Stimulated activated naive CD8-positive, alpha-beta T cell treated with anti-CD3 and anti-CD28 coated beads, Interleukin-15, Interleukin-2, amounts not matched to agents 100 U/mL and 50 U/mL, for 24 hours (primary cell): ENCODE measurements at regions not wholly inside any gene's neighbourhood (a gene's known extent, or its start where the extent isn't known, plus 50 kb on each side); places are given as distances from the start of the nearest gene placed in this dataset.

Experiments
- ATAC-seq: fragments of 150-1000 bp; cut with Tn5 transposase; one replicate; pipeline ENCODE4 v1.10.0; 2021
- DNase-seq: peaks from one replicate; pipeline ENCODE4 v3.0.0; 2021

DNA sequence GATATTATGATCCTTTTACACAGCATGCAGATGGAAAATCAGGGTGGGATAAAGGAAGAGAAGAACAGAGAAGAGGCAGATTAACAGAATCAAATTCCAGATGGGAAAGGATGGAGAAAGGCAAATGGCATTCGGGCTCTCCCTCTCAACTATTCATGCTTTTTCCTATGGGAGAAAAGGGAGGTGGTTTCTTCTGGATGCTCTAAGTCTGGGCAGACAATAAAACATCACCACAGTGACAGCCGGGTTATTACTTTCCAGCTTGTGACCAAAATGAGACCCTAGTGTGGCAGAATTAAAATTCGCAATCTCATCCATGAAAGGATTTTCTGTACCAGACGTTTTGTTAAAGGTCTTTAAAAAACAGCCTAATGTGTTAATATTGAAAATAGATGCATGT, 440.7 kb downstream of the RND3 start:
- ATAC-seq (no peak), DNase-seq (no peak)

DNA sequence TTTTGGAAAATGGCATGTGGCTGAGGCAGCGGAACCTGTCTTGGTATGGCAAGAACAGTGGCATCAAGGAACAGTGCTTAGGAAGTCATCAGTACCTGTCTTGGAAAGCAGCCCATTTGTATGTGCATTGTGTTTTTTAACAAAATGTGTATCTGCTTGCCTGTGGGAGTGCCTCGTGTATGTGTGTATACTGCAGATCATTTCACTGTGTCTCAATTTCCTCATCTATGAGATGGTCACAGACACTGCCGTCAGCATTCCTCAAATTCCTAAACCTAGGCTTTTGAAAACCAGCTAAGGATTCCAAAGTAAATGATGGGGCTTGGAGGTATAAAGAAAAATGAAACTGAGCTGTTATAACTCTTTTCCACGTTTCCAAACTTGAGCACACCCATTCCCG, 441.3 kb downstream of the RND3 start:
- DNase-seq = no peak
- no peak for ATAC-seq

DNA sequence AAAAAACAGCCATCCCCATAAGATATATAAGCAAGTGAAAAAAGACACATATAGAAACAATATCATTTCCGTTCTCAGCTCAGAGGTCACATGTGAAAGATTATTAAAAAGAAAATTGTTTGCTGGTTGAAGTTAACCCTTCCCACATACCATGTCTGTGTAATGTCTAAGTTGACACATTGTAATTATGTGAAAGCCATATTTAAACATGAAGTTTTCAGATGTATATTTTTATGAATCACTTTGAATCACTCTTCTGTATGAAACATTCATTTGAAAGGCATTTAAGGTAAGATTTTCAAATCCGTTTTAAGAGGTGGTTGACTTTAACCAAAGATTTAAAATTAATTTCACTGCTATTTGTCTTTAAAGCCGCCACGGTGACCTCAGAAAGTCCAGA, 441.9 kb downstream of the RND3 start:
- no peak for ATAC-seq
- no peak for DNase-seq

DNA sequence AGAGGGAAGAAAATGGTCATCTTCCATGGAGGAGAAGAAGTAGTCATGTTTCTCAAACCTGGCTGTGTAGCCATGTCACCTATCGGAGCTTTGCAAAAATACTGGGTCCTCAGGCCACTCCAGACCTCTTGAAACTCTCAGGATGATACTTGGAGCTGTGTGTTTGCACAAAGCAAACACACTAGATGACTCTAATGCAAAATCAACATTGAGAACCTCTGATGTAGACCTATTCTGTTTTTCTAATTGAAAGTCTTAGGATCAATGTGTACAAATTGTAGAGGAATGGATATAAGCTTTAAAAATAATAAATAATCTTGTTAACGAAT, 444.3 kb downstream of the RND3 start:
- ATAC-seq = no peak
- DNase-seq = no peak

DNA sequence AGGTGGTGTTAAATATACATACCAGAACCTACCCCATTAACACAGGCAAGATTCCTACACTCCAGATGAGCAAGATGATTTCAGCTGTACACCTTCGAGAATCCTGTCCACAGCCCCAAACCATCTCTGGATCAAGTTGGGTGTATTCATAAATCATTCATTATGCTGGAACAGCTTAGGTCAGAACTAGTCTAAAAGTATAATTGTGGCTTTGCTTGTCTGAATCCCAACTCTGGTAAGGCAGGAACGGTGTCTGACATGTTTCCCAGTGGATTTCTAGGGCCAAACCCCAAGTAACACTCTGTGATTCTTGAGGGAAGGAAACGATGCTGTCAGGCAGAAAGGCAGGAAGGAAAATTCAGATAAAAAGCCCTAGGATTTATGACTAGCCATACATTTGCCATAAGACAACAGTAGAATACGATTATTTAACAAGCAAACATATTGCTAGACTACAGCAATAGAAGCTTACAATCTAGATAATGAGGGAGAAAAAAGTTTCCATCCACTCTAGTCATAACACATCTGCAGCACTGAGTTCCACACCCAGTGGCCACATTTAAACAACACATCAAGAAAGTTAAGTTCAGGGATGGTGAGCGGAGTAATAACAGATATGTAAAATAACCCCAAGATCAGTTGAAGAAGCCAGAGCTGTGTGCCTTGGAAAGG, 444.8 kb downstream of the RND3 start:
- no peak for ATAC-seq
- no peak for DNase-seq

DNA sequence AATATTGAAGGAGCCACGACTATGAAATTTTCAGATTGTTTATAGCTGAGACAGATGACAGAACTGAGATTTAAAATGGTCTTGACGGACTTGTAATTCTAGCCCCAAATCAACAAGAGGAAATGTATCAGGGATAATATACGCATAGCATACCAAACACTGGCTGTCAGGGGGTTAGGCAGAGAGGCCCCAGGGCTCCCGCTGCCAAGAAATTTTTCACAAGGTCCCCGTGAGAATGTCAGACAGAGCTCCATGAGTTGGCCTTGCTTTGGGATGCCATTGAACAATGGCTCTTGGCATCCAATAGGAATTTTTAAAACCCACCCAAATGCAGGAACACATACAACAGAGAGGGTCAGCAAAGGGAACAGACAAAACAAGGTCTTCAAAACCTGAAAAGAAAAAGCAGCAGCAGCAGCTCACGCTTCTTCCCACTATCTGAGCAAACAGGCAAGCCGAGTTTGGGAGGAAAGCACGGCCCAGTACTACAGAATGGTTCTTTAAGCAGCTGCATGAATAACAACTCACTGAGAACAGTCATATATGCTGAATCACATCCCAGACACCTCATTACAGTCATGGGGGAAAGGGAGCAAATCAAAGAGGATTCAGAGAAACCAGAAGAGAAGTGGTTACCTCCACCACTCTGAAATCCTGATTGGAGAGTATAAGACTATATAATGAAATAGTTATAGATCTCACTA, 445.6 kb downstream of the RND3 start:
- ATAC-seq (no peak), DNase-seq (no peak)

DNA sequence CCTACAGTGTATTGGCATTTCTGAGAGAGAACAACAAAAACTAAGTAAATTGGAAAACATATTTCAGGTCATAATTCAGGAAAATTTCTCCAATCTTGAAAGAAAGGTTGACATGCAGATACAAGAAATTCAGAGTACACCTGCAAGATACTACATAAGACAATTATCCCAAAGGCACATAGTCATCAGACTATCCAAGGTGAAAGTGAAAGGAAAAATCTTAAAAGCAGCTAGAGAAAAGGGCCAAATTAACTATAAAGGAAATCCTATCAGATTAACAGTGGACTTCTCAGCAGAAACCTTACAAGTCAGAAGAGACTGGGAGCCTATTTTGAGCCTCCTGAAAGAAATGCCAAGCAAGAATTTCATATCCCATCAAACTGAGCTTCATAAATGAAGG, 449.0 kb upstream of the MMADHC start:
- DNase-seq = no peak
- no peak for ATAC-seq

DNA sequence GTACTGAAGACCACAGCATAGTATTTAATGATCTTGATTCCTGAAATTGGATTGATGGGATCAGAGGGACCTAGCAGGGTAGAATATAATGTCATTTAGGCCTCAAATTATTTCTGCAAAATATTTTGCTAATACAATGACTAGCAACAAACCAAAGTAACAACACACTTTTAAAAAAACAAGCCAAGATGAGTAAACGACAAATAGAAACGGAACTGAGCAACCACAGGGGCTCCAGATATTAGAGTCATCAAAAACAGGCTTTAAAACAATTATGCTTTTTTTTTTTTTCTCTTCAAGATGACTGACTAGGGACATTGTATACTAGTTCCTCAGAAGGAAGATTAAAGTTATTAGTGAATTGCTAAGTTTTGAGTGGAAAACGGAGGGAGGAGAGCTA, 447.1 kb upstream of the MMADHC start:
- DNase-seq (no peak), ATAC-seq (no peak)

DNA sequence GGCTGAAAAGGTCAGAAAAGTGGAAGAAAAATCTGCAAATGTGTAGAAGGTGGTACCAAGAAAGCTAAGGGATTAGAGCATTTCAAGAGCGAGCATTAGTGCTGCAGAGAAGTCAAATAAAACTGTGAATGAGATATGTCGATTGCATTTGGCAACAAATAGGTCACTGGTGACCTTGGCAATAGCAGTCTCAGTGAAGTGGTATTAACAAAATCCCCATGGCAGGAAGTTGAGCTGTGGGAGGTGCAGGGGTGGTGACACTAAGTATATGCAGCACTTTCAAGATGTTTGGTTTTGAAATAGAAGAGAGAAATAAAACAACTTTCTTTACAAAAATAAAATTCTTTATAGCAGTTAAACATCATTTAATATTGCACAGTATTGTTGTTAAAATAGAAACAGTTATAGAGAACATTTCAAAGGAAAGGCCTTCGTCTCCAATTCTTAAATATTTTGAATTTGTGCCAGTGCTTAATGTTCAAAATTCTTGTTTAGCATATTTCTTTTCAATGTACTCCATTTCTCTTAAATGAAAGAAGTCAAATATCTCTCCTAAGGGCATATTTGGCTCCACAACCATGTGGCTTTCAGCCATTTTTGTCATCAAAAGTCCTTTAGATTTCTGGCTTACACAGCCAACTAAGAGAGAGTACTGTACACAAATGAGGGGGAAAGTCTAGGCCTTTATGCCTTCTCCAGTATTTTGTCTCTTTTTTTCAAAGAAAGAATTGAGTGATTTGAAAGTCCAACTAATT, 443.0 kb upstream of the MMADHC start:
- DNase-seq (no peak), ATAC-seq (no peak)

DNA sequence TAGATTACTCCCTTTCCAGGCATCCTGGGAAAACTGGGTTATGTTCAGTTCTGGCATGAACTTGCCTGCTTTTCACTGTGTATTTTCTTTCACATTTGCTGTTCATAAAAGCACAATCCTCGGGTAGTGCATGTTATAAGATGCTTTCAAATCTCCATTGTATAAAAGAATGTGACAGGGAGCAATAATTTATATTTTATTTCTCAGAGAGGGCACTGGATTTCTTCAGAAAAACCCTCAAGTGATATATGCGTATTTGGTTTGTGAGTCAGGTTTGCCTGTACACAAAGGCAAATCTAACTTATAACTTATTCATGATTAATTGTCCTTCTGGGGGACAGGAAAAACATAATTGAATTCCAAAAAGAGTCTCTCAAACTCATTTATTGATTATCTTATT, 440.7 kb upstream of the MMADHC start:
- DNase-seq (no peak), ATAC-seq (no peak)

DNA sequence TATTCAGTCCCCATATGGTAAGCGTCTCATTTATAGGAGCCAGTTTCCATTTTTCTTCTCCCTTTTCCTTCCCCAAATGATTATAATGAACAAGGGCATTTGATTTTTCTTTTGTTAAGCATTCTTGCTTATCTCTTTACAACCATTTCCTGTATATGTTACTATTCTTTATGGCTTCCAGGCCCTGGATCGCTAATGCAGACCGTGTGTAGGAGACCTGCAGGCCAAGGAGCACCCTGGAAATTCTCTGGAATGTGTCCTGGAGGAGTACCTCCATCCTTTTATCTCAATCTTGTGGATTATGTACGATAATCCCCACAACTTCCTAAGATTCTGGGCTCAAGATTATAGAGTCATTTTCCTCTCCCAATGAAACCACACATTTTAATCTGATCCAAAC, 439.6 kb upstream of the MMADHC start:
- ATAC-seq = no peak
- DNase-seq = no peak

DNA sequence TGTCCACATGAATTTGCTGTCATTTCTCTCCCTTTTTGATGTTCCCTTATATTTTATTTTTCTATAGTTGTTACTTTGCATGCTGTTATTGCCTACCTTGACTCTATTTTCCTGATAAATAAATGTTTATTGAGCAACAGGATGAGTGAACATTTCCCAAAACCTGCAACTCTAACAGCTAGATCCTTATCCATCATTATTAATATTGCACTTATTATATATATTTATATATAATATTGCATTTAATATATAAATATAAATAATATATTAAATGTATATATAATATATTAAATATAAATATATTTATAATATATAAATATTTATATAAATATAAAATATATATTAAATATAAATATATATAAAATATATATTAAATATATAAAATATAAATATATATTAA, 436.1 kb upstream of the MMADHC start:
- no peak for DNase-seq
- no peak for ATAC-seq

DNA sequence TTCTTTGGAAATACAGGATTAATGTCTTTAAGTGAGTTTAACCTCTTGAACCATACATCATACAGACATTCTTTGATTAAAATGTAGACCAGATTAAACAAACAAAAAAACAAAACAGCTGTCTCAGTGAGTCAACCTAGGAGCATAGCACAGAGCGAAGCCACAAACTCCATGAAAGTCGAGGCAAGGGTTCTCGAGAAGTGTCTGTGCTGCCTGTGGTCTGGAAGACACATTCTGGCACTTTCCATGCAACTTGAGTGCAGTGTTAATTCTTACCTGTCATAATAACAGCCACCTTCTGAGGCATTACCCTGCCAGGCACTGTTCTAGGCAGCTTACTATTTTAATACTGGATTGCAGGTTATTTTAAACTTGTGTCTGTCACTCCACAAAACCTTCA, 435.5 kb upstream of the MMADHC start:
- DNase-seq = peak; percentile 2
- ATAC-seq = peak; percentile 32

DNA sequence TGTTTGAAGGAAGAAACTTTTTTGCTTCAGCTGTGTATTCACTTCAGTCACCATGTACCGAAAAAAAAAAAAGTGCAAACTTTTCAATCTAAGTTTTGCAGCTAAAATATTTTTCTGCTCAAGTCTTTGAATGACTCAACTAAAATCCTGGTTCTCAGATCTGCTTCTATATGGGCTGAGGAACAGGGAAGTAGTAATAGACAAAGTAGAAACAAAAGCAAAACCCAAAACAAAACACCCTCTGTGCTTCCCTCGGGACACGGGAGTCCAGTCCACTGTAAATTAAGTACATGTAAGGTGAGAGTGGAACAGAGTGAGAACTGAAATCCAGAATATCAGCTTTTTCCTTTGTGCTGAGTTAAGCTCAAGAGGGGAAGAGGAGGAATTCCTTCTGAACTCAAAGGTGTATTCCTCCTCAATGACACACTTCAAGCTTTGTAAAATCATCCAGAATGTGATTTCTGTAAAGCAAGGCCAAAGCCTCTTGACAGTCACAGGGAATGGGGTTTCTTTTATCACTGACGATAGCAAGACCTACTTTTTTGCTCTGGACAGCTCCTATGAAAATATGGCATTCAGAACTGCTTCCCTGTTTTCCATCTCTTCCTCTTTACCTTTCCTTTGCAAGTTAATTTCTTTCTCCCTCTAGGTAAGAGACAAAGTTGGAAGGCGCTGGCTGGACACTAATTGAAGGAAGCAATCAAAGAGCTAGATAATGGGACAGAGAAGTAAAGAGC, 433.5 kb upstream of the MMADHC start:
- no peak for ATAC-seq

DNA sequence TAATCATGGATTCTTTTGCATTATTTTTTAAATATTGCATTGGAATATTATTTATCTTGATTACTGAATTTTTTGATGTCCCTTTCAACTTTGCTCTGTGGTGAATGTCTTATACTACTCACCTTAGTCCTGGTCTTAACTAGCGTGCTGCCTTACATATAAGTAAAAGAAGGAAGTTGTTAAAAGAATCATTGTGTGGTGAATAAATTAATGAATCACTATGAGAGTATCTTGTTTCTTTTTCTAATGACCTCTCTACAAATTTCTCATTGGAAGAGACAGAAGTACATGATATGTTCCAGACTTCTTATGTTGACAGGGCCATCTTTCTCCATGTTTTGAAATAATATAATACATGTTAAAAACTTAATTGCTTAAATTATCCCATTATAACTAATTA, 432.6 kb upstream of the MMADHC start:
- DNase-seq = no peak

More for the DNA sequence above, 433.5 kb upstream of the MMADHC start:
- DNase-seq = no peak

DNA sequence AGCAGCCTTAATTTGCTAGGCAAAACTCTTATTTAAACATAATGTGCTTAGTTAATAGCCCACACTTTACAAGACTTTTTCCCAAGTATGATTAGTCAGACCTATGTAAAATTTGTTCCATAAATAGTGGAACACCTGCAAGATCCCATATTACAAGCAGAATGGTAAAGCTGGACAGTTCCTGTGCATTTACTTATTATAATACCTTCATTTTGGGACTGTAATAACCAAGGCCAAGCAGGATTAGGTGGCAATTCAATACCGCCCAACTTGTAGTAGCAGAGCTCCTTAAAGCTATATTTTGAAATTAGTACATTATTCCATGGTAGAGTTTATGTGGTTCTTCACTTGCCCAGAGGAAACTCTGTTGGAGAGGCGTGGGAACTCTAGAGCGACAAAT, 431.5 kb upstream of the MMADHC start:
- ATAC-seq = no peak

More for the DNA sequence above, 432.6 kb upstream of the MMADHC start:
- no peak for ATAC-seq

DNA sequence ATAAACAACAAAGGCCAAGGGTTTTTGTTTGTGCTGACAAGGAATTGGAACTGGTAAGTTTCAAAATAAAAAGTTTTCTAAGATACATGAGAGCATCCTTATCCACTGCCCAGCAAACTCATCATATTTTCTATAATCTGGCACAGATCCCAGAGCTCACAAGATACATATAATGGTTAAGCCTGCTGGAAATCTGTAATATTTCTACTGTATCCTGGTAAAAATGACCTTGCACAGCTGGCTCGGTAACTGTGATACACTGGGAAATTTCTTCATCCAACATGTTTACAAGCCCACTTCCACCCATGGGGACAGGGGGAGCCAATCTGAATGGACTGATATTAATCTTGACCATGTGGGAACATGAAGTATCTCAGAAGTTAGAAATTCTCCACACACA, 425.4 kb upstream of the MMADHC start:
- ATAC-seq (no peak), DNase-seq (no peak)

More for the DNA sequence above, 431.5 kb upstream of the MMADHC start:
- DNase-seq = no peak

DNA sequence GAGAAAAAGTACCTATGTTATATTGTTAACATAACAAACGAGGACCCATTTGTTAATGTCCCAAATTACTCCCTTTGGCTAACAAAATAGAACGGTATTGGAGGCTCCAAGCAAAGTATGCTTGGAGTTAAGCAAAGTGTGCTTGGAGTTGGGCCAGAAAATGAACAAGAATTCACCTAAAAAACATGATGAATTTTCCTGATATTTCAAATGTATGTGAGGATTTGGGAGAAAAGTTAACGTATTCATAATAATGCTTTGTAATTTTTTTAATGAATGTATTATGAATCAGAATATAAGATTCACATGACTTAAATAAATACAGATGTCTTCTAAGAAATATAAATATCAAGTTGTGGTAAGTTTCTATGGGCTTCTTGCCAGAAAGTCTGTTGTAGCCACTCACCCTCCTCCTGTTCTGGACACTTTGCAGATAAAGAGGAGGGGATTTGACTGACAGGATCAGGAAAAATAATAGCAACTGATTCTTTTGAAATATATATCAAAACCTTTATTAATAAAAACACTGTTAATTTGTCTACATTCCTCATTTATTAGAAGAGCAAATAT, 423.7 kb upstream of the MMADHC start:
- DNase-seq = no peak
- no peak for ATAC-seq

DNA sequence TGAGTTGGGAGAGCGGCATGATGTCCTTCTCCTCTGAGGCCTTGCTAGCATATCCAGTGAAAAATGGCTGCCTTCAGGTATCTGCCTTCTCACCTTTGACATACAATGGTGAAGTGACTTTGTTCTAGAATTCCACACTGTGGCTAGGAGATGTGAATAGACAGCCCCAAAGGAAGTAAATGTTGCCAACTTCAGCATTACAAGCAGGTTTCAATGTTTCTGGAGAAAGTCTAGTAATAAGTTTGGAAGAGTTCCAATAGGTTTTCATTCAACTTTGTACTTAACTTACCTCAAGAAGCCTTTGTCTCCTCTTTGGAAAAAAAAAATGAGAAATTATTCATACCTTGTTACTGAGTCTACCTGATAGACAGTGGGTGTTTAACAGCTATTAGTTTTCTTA, 421.3 kb upstream of the MMADHC start:
- DNase-seq (no peak), ATAC-seq (no peak)

DNA sequence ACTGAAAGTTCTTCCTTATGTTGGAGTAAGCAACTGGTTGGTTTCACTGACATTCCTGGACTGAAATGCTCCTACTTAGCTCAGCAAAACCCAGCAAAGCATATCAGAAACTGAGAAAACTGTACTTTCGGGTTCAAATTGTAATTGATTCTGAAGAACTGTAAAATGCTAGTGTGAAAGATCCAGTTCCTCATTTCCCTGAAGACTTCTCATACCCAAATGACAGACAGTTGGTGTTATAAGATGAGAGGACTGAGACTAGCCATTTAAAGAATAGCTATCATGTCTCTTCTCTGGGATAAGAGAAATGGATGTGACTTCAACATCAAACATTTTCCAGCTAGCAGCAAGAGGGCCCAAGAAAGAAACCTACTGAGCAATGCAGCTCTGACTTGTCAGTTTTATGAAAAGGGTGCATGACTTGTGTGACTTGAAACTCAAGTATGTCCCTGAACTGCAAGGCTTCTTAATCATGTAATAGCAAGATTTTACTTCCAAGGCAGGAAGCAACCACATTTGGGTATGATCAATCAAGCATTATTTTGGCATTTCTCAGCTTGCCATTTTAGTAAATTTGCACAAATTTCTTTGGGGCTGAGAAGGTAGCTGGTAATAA, 420.3 kb upstream of the MMADHC start:
- ATAC-seq = no peak
- DNase-seq = no peak

DNA sequence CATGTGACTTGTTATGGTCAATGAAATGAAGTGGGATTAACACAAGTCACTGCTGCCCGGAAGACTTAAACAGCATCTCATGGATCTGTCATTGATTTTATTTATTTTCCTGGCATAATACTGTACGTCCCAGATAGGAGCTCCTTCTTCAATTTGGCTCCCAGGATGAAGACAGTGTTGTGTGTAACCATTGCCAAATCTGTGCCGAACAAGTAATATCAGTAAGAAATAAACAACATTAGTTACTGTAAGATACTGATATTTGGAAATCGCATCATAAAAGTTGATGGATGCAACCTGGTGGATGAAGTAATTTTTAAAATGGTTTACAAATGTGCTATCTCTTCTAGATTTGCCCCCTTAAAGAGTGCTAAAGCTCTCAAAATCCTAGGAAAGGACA, 419.0 kb upstream of the MMADHC start:
- ATAC-seq (no peak), DNase-seq (no peak)

DNA sequence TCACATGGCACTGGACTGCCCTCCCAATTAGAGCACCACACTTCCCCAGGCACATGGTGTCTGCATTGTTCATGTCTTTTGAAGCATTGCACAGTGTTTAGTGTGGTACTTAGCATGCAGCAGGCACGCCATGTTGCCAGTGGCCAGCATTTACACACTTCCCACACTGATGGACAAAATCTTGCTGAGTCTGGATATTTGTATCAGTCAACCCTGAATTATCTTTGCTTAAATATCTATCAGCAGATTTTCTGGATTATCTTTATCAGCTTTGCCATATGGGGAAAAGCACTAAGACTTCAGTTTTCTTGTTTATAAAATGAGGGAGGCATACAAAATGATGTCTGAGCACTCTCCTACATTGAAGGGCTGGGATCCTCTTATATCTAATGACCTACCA, 416.0 kb upstream of the MMADHC start:
- ATAC-seq = no peak

More for the DNA sequence above, 416.0 kb upstream of the MMADHC start:
- DNase-seq = no peak
